Epidermal melanocyte (primary cell): ENCODE measurements at regions not wholly inside any gene's neighbourhood (a gene's known extent, or its start where the extent isn't known, plus 50 kb on each side); places are given as distances from the start of the nearest gene placed in this dataset.

ENCODE experiments used
- DNase-seq: peaks from one replicate; pipeline ENCODE4 v3.0.0; 2011; ENCODE audit warnings: low spot score; ENCODE audit not compliant: insufficient read length

DNA sequence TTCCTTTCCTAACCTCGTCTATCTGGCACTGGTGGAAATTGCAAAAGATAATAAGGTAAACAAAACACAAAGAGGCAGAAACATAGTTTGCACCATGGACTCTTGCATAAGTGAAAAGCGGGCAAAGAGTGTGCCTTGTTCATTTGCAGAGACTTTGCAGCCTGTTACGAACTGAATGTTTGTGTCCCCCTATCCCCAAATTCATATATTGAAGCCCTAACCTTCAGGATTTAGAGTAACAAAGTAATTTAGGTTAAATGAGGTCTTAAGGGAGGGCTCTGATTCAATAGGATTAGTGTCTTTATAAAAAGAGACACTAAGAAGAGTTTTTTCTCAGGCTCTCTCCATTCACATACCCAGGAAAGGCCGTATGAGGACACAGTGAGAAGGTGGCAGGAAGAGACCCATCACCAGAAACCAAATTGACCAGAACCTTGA, 52.1 kb upstream of the FAM169A start:
- no peak for DNase-seq

DNA sequence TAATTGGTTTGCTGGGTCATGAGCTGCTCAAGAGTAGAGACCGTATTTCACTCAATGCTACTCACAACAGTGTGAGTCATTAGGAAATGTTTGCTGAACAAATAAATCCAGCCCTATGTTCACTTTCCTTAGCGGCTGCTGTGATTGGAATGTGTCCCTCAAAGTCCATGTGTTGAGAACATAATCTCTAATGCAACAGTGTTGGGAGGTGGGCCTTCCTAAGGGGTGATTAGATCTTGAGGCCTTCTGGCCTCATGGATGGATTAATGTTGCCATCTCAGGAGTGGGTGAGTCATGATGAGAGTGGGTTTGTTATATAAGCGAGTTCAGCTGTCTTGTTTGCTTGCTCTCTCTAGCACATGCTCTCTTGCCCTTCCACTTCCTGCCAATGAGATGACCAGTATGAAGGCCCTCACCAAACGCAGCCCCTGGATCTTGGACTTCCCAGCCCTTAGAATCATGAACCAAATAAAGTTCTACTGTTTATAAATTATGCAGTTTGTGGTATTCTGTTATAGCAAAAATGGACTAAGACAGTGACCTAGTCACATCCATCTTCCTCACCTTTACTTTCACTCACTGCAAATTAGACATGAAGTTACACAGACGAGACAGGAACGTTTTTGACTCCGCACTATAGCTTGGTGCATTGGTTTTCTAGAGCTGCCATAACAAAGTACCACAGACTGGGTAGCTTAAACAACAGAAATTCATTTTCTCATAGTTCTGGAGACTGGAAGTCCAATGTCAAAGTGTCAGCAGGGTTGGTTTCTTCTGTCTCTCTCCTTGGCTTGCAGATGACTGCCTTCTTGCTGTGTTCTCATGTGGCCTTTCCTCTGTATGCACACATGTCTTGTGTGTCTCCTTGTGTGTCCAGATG, 50.9 kb upstream of the FAM169A start:
- no peak for DNase-seq
